ENCODE measurements at regions not wholly inside any gene's neighbourhood (a gene's known extent, or its start where the extent isn't known, plus 50 kb on each side); places are given as distances from the start of the nearest gene placed in this dataset.

GRCh38 chr15:36468746-36469145, 110.7 kb upstream of the CDIN1 start:
- ChIA-PET CTCF (no interaction called here), POLR2A (no interaction called here)
- no peaks in the 10 kb centered on the region for H3K36me3 Mint-ChIP-seq (ENCODE audit: low read depth)
- no peaks in the 10 kb centered on the region for H3K4me1 Mint-ChIP-seq
- H3K4me3 Mint-ChIP-seq: no peak overlapping the region
- DNase-seq (no peak), ATAC-seq (no peak)
- no peaks in the 10 kb centered on the region for H3K9me3 Mint-ChIP-seq (ENCODE audit: low read depth)
- H3K27me3 Mint-ChIP-seq: no peaks in the 10 kb centered on the region
- intact Hi-C loops (cut with DNase I, micrococcal nuclease): no loop called here
- H3K27ac Mint-ChIP-seq: no peak overlapping the region

- intact Hi-C loops (cut with DNase I, micrococcal nuclease): no loop called here
- ATAC-seq (no peak), DNase-seq (no peak)
- Mint-ChIP-seq H3K4me1 (no peaks in the 10 kb centered on the region), H3K36me3 (ENCODE audit: low read depth) (no peaks in the 10 kb centered on the region), H3K27me3 (no peaks in the 10 kb centered on the region), H3K9me3 (ENCODE audit: low read depth) (no peaks in the 10 kb centered on the region), H3K4me3 (no peak overlapping the region), H3K27ac (no peak overlapping the region)
- POLR2A ChIA-PET: interaction anchor here (0.6 kb wide), 1 partner anchor 1427 kb away, joined by 6 read pairs; no protein-coding TSS in a partner anchor
- CTCF ChIA-PET: no interaction called here
These were observed 110.0 kb upstream of the CDIN1 start for GRCh38 chr15:36469311-36469966.

- ATAC-seq (no peak), DNase-seq (no peak)
- no peaks in the 10 kb centered on the region for H3K4me1 Mint-ChIP-seq
- H3K27ac Mint-ChIP-seq: no peak overlapping the region
- no peak overlapping the region for H3K4me3 Mint-ChIP-seq
- POLR2A ChIA-PET: no interaction called here
- H3K9me3 Mint-ChIP-seq (ENCODE audit: low read depth): no peaks in the 10 kb centered on the region
- H3K27me3 Mint-ChIP-seq: no peaks in the 10 kb centered on the region
- H3K36me3 Mint-ChIP-seq (ENCODE audit: low read depth): no peaks in the 10 kb centered on the region
- CTCF ChIA-PET: no interaction called here
- intact Hi-C loops (cut with DNase I, micrococcal nuclease): no loop called here
These were observed 106.8 kb upstream of the CDIN1 start for GRCh38 chr15:36472672-36473071.

- H3K4me1 Mint-ChIP-seq: no peaks in the 10 kb centered on the region
- no peak for ATAC-seq
These were observed 100.9 kb upstream of the CDIN1 start for GRCh38 chr15:36478561-36478960.

GRCh38 chr15:36479200-36479896, 100.1 kb upstream of the CDIN1 start:
- no peak overlapping the region for H3K4me3 Mint-ChIP-seq
- DNase-seq: no peak
- H3K9me3 Mint-ChIP-seq (ENCODE audit: low read depth): no peaks in the 10 kb centered on the region
- intact Hi-C loops (cut with DNase I, micrococcal nuclease): no loop called here
- no peak for ATAC-seq
- H3K27me3 Mint-ChIP-seq: no peaks in the 10 kb centered on the region
- no peak overlapping the region for H3K27ac Mint-ChIP-seq
- CTCF ChIA-PET: interaction anchor here (0.8 kb wide), 1 partner anchor 656 kb away, joined by 3 read pairs; no protein-coding TSS in a partner anchor
- H3K4me1 Mint-ChIP-seq: no peaks in the 10 kb centered on the region
- H3K36me3 Mint-ChIP-seq (ENCODE audit: low read depth): no peaks in the 10 kb centered on the region
- POLR2A ChIA-PET: no interaction called here

More at GRCh38 chr15:36478561-36478960, 100.9 kb upstream of the CDIN1 start:
- H3K36me3 Mint-ChIP-seq (ENCODE audit: low read depth): no peaks in the 10 kb centered on the region
- DNase-seq: no peak
- intact Hi-C loops (cut with DNase I, micrococcal nuclease): no loop called here
- H3K4me3 Mint-ChIP-seq: no peak overlapping the region
- ChIA-PET POLR2A (no interaction called here), CTCF (interaction anchor here (0.8 kb wide), 1 partner anchor 657 kb away, joined by 3 read pairs; no protein-coding TSS in a partner anchor)
- H3K9me3 Mint-ChIP-seq (ENCODE audit: low read depth): no peaks in the 10 kb centered on the region
- no peaks in the 10 kb centered on the region for H3K27me3 Mint-ChIP-seq
- no peak overlapping the region for H3K27ac Mint-ChIP-seq

- Mint-ChIP-seq H3K36me3 (ENCODE audit: low read depth) (no peaks in the 10 kb centered on the region), H3K4me3 (no peak overlapping the region)
- intact Hi-C loops (cut with DNase I, micrococcal nuclease): no loop called here
These were observed 98.3 kb upstream of the CDIN1 start for GRCh38 chr15:36481156-36481555.

GRCh38 chr15:36483409-36483808, 96.0 kb upstream of the CDIN1 start:
- Mint-ChIP-seq H3K4me3 (no peak overlapping the region), H3K4me1 (no peaks in the 10 kb centered on the region)

More at GRCh38 chr15:36481156-36481555, 98.3 kb upstream of the CDIN1 start:
- Mint-ChIP-seq H3K4me1 (no peaks in the 10 kb centered on the region), H3K27me3 (no peaks in the 10 kb centered on the region), H3K27ac (no peak overlapping the region), H3K9me3 (ENCODE audit: low read depth) (no peaks in the 10 kb centered on the region)
- no peak for DNase-seq
- no peak for ATAC-seq
- ChIA-PET POLR2A (no interaction called here), CTCF (no interaction called here)

GRCh38 chr15:36484038-36484778, 95.2 kb upstream of the CDIN1 start:
- intact Hi-C loops (cut with DNase I, micrococcal nuclease): no loop called here
- CTCF ChIA-PET: interaction anchor here (0.7 to 1.2 kb wide), 3 partner anchors 9 to 650 kb away, joined by 3 to 4 read pairs (median 3); no protein-coding TSS in a partner anchor
- no peaks in the 10 kb centered on the region for H3K9me3 Mint-ChIP-seq (ENCODE audit: low read depth)
- H3K27ac Mint-ChIP-seq: no peak overlapping the region
- no peaks in the 10 kb centered on the region for H3K36me3 Mint-ChIP-seq (ENCODE audit: low read depth)
- DNase-seq (no peak), ATAC-seq (no peak)
- no peaks in the 10 kb centered on the region for H3K4me1 Mint-ChIP-seq
- H3K4me3 Mint-ChIP-seq: no peak overlapping the region
- POLR2A ChIA-PET: no interaction called here
- H3K27me3 Mint-ChIP-seq: peaks cover 4% of the 10 kb centered on the region

More at GRCh38 chr15:36483409-36483808, 96.0 kb upstream of the CDIN1 start:
- ChIA-PET POLR2A (no interaction called here), CTCF (interaction anchor here (0.7 kb wide), 1 partner anchor 18 kb away, joined by 4 read pairs; no protein-coding TSS in a partner anchor)
- no peaks in the 10 kb centered on the region for H3K36me3 Mint-ChIP-seq (ENCODE audit: low read depth)
- no peaks in the 10 kb centered on the region for H3K27me3 Mint-ChIP-seq
- no peaks in the 10 kb centered on the region for H3K9me3 Mint-ChIP-seq (ENCODE audit: low read depth)
- no peak overlapping the region for H3K27ac Mint-ChIP-seq
- intact Hi-C loops (cut with DNase I, micrococcal nuclease): no loop called here
- DNase-seq (no peak), ATAC-seq (no peak)

- H3K27me3 Mint-ChIP-seq: peaks cover 12% of the 10 kb centered on the region
- H3K4me3 Mint-ChIP-seq: no peak overlapping the region
- DNase-seq (no peak), ATAC-seq (no peak)
- no peak overlapping the region for H3K27ac Mint-ChIP-seq
- CTCF ChIA-PET: interaction anchor here (0.9 to 1.4 kb wide), 2 partner anchors 9 to 20 kb away, joined by 3 to 4 read pairs; no protein-coding TSS in a partner anchor
- intact Hi-C loops (cut with DNase I, micrococcal nuclease): no loop called here
- H3K36me3 Mint-ChIP-seq (ENCODE audit: low read depth): no peaks in the 10 kb centered on the region
- no peaks in the 10 kb centered on the region for H3K9me3 Mint-ChIP-seq (ENCODE audit: low read depth)
- POLR2A ChIA-PET: no interaction called here
- H3K4me1 Mint-ChIP-seq: no peaks in the 10 kb centered on the region
These were observed 87.5 kb upstream of the CDIN1 start for GRCh38 chr15:36491912-36492311.

GRCh38 chr15:36495456-36495991, 83.9 kb upstream of the CDIN1 start:
- H3K27me3 Mint-ChIP-seq: peaks cover 10% of the 10 kb centered on the region
- intact Hi-C loops (cut with DNase I, micrococcal nuclease): no loop called here
- no peaks in the 10 kb centered on the region for H3K4me1 Mint-ChIP-seq
- H3K36me3 Mint-ChIP-seq (ENCODE audit: low read depth): no peaks in the 10 kb centered on the region
- H3K9me3 Mint-ChIP-seq (ENCODE audit: low read depth): no peaks in the 10 kb centered on the region
- CTCF ChIA-PET: no interaction called here
- POLR2A ChIA-PET: no interaction called here
- no peak overlapping the region for H3K4me3 Mint-ChIP-seq
- H3K27ac Mint-ChIP-seq: no peak overlapping the region
- ATAC-seq: no peak
- DNase-seq: no peak

- Mint-ChIP-seq H3K4me3 (no peak overlapping the region), H3K27ac (no peak overlapping the region), H3K36me3 (ENCODE audit: low read depth) (no peaks in the 10 kb centered on the region), H3K9me3 (ENCODE audit: low read depth) (no peaks in the 10 kb centered on the region), H3K4me1 (no peaks in the 10 kb centered on the region), H3K27me3 (peaks cover 15% of the 10 kb centered on the region)
- no peak for DNase-seq
- CTCF ChIA-PET: interaction anchor here (0.6 to 0.7 kb wide), 2 partner anchors 20 to 26 kb away, joined by 3 to 4 read pairs; no protein-coding TSS in a partner anchor
- POLR2A ChIA-PET: interaction anchor here (0.6 kb wide), 1 partner anchor 66 kb away, joined by 8 read pairs; no protein-coding TSS in a partner anchor
- no peak for ATAC-seq
- intact Hi-C loops (cut with DNase I, micrococcal nuclease): no loop called here
These were observed 81.5 kb upstream of the CDIN1 start for GRCh38 chr15:36497901-36498300.

Data from activated CD4-positive, alpha-beta T cell treated with anti-CD3 and anti-CD28 coated beads for 36 hours (primary cell).